Gastroesophageal sphincter (tissue), 3 donors: ENCODE measurements at regions not wholly inside any gene's neighbourhood (a gene's known extent, or its start where the extent isn't known, plus 50 kb on each side); places are given as distances from the start of the nearest gene placed in this dataset.

Source experiments
- EP300 ChIP-seq: sonication (generic); formaldehyde crosslinking; IDR thresholded peaks from one replicate; pipeline ENCODE4 v1.6.1; 2017; ENCODE audit warnings: antibody characterized with exemption, mild to moderate bottlenecking
- POLR2A ChIP-seq, 2 donors: fragments of 450-650 bp; IDR thresholded peaks; one replicate each; pipeline ENCODE4 v1.6.1; 2017; ENCODE audit warnings: antibody characterized with exemption in 2 of 2, mild to moderate bottlenecking in 2 of 2, moderate library complexity in 1 of 2
- POLR2AphosphoS5 ChIP-seq: sonication (generic); formaldehyde crosslinking; IDR thresholded peaks from one replicate; pipeline ENCODE4 v1.6.1; 2017; ENCODE audit warnings: antibody characterized with exemption
- TF ChIP-seq, protein P1 (sequence below), 4 experiments: fragments of 200-600 bp in 2 of 4; fragments of 450-650 bp in 2 of 4; sonication (generic) in 1 of 4; IDR thresholded peaks; one replicate each; pipeline ENCODE4 v1.5.1; 2017 to 2019; ENCODE audit warnings: antibody characterized with exemption in 4 of 4, mild to moderate bottlenecking in 2 of 4, moderate library complexity in 2 of 4

DNA sequence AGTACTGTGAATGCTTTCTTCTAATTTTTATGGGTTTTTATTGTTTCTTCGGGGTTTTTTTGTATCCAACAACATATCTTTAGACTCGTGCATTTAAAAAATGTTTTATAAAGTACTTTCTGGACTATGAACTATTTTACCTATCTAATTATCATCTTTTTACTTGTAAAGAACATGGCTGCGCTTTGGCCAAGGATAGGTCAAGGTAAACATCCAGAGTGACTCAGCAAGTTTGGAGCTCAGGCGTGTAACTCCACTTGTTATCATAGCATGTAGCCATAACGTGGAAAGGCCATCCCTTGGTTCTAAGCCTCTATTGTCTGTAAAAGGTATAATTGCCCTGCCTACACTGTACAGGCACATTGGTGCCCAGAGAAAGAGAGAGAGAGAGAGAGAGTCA, 818.0 kb upstream of the GOT2 start:
- TF ChIP-seq EP300: no peak
- TF ChIP-seq, protein P1, sequence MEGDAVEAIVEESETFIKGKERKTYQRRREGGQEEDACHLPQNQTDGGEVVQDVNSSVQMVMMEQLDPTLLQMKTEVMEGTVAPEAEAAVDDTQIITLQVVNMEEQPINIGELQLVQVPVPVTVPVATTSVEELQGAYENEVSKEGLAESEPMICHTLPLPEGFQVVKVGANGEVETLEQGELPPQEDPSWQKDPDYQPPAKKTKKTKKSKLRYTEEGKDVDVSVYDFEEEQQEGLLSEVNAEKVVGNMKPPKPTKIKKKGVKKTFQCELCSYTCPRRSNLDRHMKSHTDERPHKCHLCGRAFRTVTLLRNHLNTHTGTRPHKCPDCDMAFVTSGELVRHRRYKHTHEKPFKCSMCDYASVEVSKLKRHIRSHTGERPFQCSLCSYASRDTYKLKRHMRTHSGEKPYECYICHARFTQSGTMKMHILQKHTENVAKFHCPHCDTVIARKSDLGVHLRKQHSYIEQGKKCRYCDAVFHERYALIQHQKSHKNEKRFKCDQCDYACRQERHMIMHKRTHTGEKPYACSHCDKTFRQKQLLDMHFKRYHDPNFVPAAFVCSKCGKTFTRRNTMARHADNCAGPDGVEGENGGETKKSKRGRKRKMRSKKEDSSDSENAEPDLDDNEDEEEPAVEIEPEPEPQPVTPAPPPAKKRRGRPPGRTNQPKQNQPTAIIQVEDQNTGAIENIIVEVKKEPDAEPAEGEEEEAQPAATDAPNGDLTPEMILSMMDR (IDR thresholded peaks at IDR 0.05): no peak
- TF ChIP-seq POLR2A (IDR thresholded peaks at IDR 0.05): no peak
- TF ChIP-seq POLR2AphosphoS5: no peak
